ENCODE measurements at regions not wholly inside any gene's neighbourhood (a gene's known extent, or its start where the extent isn't known, plus 50 kb on each side); places are given as distances from the start of the nearest gene placed in this dataset.

- Histone ChIP-seq H2AFZ (ENCODE audit: low read depth, low read length) (no peak overlapping the region), H3K27me3 (ENCODE audit: low read depth, low read length) (peaks cover 36% of the 10 kb centered on the region), H3K4me1 (ENCODE audit: low read length) (0 out of 2 replicates have a peak, but pooled peaks cover 6% of the 10 kb centered on the region), H3K4me2 (ENCODE audit: low read length) (no peak overlapping the region), H3K27ac (ENCODE audit: low read length) (no peak overlapping the region), H3K9ac (ENCODE audit: low read length) (no peak overlapping the region), H3K79me2 (ENCODE audit: low read length) (no peaks in the 10 kb centered on the region), H3K36me3 (replicated peaks; ENCODE audit: low read depth, low read length) (no peaks in the 10 kb centered on the region), H3K9me3 (ENCODE audit: insufficient read depth, low read length) (no peaks in the 10 kb centered on the region), H3K4me3 (ENCODE audit: low read length) (no peak overlapping the region), H4K20me1 (ENCODE audit: insufficient read depth, low read length) (no peaks in the 10 kb centered on the region)
- TF ChIP-seq EZH2phosphoT487 (IDR thresholded peaks at IDR 0.05; ENCODE audit: low read depth) (no peak), CTCF (IDR thresholded peaks at IDR 0.05; ENCODE audit: low read depth, low read length) (no peak)
Measured at GRCh38 chr20:52869276-52869675, 102.9 kb upstream of the TSHZ2 start.

GRCh38 chr20:52867305-52867704 lies 104.9 kb upstream of the TSHZ2 start:
- Histone ChIP-seq H3K9me3 (ENCODE audit: insufficient read depth, low read length) (no peaks in the 10 kb centered on the region), H3K4me3 (ENCODE audit: low read length) (no peak overlapping the region), H3K27ac (ENCODE audit: low read length) (no peak overlapping the region), H3K9ac (ENCODE audit: low read length) (no peak overlapping the region), H3K4me1 (ENCODE audit: low read length) (0 out of 2 replicates have a peak, but pooled peaks cover 6% of the 10 kb centered on the region), H2AFZ (ENCODE audit: low read depth, low read length) (no peak overlapping the region), H4K20me1 (ENCODE audit: insufficient read depth, low read length) (no peaks in the 10 kb centered on the region), H3K79me2 (ENCODE audit: low read length) (no peaks in the 10 kb centered on the region), H3K27me3 (ENCODE audit: low read depth, low read length) (peaks cover 39% of the 10 kb centered on the region), H3K36me3 (replicated peaks; ENCODE audit: low read depth, low read length) (no peaks in the 10 kb centered on the region), H3K4me2 (ENCODE audit: low read length) (no peak overlapping the region)
- TF ChIP-seq CTCF (IDR thresholded peaks at IDR 0.05; ENCODE audit: low read depth, low read length) (no peak), EZH2phosphoT487 (IDR thresholded peaks at IDR 0.05; ENCODE audit: low read depth) (no peak)

- H3K4me1 ChIP-seq (ENCODE audit: low read length), result 0 out of 2 replicates have a peak, but pooled peaks cover 4% of the 10 kb centered on the region
- H4K20me1 ChIP-seq (ENCODE audit: insufficient read depth, low read length), result no peaks in the 10 kb centered on the region
- no peaks in the 10 kb centered on the region for H3K79me2 ChIP-seq (ENCODE audit: low read length)
- no peak overlapping the region for H2AFZ ChIP-seq (ENCODE audit: low read depth, low read length)
- H3K4me3 ChIP-seq (ENCODE audit: low read length), result no peak overlapping the region
- peaks cover 57% of the 10 kb centered on the region for H3K27me3 ChIP-seq (ENCODE audit: low read depth, low read length)
- H3K27ac ChIP-seq (ENCODE audit: low read length), result no peak overlapping the region
- H3K9ac ChIP-seq (ENCODE audit: low read length), result no peak overlapping the region
- TF ChIP-seq CTCF (IDR thresholded peaks at IDR 0.05; ENCODE audit: low read depth, low read length) (no peak), EZH2phosphoT487 (IDR thresholded peaks at IDR 0.05; ENCODE audit: low read depth) (no peak)
- no peaks in the 10 kb centered on the region for H3K9me3 ChIP-seq (ENCODE audit: insufficient read depth, low read length)
- H3K36me3 ChIP-seq (replicated peaks; ENCODE audit: low read depth, low read length), result no peaks in the 10 kb centered on the region
- no peak overlapping the region for H3K4me2 ChIP-seq (ENCODE audit: low read length)
Measured at GRCh38 chr20:52864916-52865605, 107.1 kb upstream of the TSHZ2 start.

- H3K4me1 ChIP-seq (ENCODE audit: low read length), result no peaks in the 10 kb centered on the region
Measured at GRCh38 chr20:52859156-52859876, 112.8 kb upstream of the TSHZ2 start.

More at GRCh38 chr20:52859156-52859876, 112.8 kb upstream of the TSHZ2 start:
- TF ChIP-seq EZH2phosphoT487 (IDR thresholded peaks at IDR 0.05; ENCODE audit: low read depth) (no peak), CTCF (IDR thresholded peaks at IDR 0.05; ENCODE audit: low read depth, low read length) (no peak)
- Histone ChIP-seq H2AFZ (ENCODE audit: low read depth, low read length) (no peak overlapping the region), H3K9me3 (ENCODE audit: insufficient read depth, low read length) (no peaks in the 10 kb centered on the region), H3K36me3 (replicated peaks; ENCODE audit: low read depth, low read length) (no peaks in the 10 kb centered on the region), H3K27me3 (ENCODE audit: low read depth, low read length) (peaks cover 66% of the 10 kb centered on the region), H3K4me3 (ENCODE audit: low read length) (no peak overlapping the region), H3K79me2 (ENCODE audit: low read length) (no peaks in the 10 kb centered on the region), H3K27ac (ENCODE audit: low read length) (no peak overlapping the region), H3K4me2 (ENCODE audit: low read length) (no peak overlapping the region), H3K9ac (ENCODE audit: low read length) (no peak overlapping the region), H4K20me1 (ENCODE audit: insufficient read depth, low read length) (no peaks in the 10 kb centered on the region)
